Activated CD8-positive, alpha-beta memory T cell treated with anti-CD3 and anti-CD28 coated beads, Interleukin-2, amount 50 U/mL, for 4 hours (primary cell): ENCODE measurements at regions not wholly inside any gene's neighbourhood (a gene's known extent, or its start where the extent isn't known, plus 50 kb on each side); places are given as distances from the start of the nearest gene placed in this dataset.
"Not testable (repeated sequence)": the region's sequence is repeated elsewhere in the genome, so short reads cannot be mapped to it uniquely, and the experiment has no call there.

ENCODE experiments used
- DNase-seq: peaks from one replicate; pipeline ENCODE4 v3.0.0-alpha.2; 2020

- no peak for DNase-seq
These were observed 232.3 kb upstream of the ECI2 start for GRCh38 chr6:4367643-4368042.

DNA sequence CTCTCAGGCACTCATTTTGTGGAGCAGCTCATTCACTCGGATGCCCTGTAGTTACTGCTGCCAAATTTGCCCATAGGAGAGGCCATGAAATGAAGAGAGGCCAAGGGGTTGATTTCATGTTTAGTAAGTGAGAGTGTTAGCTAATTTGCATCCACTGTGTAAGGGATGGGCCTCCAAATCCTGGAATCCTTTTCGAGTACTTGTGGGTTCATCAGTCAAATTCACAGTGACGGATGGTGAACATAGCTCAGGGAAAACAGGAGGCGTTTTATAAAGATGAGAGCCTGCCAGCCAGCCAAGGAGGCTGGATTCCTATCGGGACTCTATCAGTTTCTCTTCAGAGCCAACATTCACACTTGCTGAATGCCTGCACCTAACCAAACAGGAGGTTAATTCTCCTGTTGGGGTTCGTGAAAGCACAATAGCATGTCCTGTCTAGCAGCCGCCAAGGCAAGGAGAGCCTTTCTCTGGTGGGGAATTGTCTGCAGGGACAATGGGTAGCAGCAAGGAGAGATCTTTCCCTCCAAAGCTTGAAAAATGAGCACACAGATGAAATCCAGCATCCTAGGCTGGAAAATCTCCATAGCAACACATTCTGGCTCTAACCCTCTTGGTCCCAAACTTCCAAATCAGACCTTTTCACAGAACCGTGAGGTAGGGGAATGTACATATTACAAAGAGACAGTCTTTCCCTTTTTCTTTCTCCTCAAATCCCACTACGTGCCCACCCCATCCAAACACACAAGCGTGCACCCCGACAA lies 231.4 kb upstream of the ECI2 start:
- no peak for DNase-seq

GRCh38 chr6:4365686-4366085 lies 230.3 kb upstream of the ECI2 start:
- no peak for DNase-seq

- DNase-seq, result no peak
These were observed 229.3 kb upstream of the ECI2 start for GRCh38 chr6:4364711-4365110.

DNA sequence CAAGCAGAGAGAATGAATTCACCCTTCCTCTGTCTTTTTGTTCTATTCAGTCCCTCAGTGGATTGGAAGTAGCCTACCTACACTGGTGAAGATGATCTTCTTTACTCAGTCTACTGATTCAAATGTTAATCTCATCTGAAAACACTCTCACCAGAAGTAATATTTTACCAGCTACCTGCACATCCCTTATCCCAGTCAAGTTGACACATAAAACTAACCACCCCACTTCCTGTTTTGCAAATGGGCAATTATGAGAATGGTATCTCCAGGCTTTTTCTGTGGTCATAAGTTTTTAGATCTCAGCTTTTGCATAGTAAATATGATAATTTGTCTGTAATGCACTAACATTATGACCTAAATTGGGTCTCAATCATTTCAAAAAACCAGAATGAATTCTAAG lies 228.8 kb upstream of the ECI2 start:
- no peak for DNase-seq

DNA sequence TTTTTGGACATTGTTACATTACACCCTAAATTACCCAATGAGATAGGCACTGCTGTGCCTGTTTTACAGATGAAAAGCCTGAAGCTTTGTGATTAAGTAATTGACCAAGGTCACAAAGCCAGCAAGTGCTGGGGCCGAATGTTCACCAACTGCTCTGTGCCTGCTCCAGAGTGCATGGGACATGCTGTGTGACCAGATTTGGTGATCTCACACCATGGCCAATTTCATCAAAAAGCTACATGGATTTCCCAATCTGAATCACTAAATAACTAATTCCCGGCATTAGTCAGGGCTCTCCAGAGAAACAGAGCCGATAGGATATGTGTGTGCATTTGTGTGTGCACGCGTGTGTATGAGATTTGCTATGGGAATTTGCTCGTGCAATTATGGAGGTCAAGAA lies 228.3 kb upstream of the ECI2 start:
- no peak for DNase-seq

GRCh38 chr6:4362326-4362725 lies 227.0 kb upstream of the ECI2 start:
- DNase-seq, result no peak

GRCh38 chr6:4360920-4361319 lies 225.5 kb upstream of the ECI2 start:
- DNase-seq, result no peak

GRCh38 chr6:4359108-4359730 lies 223.8 kb upstream of the ECI2 start:
- DNase-seq, result no peak

DNA sequence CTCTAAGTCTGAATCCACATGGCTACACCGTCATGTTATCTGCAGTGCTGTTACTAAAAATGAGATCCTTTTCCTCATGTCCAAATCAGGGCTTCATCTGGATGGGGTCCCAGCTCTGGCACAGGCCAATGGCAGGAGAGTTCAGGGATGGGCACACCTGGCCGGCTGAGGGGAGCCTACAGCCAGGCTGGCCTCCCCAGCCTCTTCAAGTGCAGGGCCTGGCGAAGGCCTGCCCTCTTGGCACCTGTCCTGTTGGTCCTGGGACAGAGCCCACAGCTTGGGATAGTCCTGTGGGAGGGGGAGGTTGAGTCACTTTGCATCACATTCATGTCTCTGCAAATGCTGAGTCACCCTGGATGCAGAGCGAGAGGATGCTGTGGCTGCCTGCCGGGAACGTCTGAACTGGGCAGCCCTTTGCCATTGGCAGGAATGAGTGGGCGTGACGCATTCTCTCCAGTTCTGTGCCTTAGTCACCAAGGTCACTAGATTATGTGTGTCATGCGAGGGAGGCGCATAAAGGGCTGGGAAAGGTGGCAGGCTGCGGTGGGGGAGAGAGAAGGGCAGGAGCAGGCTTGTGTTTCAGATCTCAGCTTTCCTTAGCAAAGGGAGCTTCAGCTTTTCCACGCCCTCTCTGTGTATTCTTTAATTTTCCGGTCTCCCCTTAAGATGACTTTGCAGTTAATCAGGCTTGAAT lies 223.2 kb upstream of the ECI2 start:
- no peak for DNase-seq

GRCh38 chr6:4357660-4358152 lies 222.3 kb upstream of the ECI2 start:
- DNase-seq, result not testable (repeated sequence)

DNA sequence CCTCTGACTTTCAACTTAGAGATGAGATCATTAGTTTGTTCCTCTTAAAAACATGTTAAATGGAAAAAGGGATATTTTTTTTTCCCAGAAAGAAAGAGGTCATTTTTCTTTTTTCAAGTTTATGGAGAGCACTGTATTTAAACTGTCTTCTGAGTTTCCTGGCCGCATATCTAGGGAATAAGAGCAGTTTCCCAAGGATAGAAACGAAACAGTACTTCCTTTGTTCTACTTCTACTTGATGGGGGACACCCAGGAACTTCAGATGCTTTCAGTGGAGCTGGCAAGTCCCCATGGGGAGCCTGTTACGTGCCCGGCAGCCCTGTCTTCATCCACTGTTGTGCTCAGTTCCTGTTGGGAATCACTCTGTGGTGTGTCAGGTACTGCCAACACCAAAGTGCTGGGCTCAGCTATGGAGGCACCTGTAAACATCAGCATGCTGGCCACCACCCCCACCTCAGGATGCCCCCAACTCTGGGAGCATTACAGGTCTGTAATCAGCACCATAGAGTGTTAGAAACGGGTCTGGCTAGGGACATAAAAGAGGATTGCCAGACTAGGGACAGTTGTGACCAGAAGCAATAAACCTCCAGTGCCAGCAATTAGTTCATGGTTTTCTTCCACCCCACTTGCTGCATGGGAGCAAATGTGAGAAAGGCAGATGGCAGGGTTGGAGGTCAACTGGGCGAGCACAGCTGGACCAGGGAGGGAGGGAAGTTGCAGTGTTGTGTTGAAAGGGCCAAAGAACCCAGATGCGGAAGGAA lies 221.7 kb upstream of the ECI2 start:
- DNase-seq, result no peak

DNA sequence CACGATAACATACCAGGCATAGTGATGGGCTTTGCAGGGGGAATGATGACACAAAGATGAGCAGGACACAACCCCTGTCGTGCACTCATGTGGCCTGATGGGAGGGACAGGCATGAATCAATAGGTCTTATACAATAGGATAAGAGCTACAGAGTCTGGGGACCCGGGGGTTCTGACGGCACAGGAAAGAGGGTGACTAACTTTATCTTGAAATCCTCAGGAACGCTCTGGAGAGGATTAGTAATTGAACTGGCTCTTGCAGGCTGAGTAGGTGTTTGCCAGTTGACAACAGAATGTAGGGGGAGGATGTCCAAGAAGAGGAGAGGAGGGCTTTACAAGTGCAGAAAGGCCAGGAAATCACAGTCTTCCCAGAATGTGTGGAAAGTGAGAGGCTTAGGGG lies 219.9 kb upstream of the ECI2 start:
- DNase-seq, result no peak

DNA sequence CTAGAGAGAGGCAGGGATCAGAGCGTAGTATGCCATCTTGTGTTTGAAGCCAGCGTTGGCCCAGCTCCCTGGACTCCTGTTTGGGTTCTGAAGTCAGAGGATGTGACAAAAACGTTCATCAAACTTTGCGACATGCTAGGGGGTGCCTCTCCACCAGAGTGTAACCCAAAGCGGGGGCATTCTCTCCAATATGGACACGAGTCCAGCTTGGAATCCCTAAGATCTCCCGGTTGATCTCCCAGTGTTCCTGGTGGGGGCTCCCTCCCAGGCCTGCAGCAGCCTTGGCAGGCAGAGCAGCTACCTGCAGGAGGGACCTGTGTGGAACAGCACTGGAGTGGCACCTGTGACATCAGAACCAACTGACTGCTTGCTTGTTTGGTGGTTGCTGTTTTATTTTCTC lies 218.8 kb upstream of the ECI2 start:
- no peak for DNase-seq

DNA sequence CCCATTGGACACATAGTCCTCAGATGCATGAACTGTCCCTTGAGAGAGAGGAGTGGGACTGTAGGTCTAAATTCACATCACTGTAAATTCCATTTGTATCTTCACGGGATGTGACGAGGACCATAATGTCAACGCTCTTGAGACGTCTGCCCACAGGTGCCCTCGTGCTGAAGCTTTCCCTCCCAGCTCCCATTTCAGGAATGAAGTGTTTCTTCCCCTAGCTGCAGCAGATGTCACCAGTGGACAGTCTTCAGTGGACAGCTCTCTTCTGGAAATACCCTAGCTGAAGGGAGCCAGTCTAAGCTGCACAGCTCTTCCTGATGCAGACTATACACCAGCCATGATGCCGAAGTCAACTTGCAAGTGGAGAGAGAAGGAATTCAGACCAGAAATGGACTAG lies 217.4 kb upstream of the ECI2 start:
- no peak for DNase-seq

GRCh38 chr6:4352322-4352669 lies 216.9 kb upstream of the ECI2 start:
- no peak for DNase-seq

DNA sequence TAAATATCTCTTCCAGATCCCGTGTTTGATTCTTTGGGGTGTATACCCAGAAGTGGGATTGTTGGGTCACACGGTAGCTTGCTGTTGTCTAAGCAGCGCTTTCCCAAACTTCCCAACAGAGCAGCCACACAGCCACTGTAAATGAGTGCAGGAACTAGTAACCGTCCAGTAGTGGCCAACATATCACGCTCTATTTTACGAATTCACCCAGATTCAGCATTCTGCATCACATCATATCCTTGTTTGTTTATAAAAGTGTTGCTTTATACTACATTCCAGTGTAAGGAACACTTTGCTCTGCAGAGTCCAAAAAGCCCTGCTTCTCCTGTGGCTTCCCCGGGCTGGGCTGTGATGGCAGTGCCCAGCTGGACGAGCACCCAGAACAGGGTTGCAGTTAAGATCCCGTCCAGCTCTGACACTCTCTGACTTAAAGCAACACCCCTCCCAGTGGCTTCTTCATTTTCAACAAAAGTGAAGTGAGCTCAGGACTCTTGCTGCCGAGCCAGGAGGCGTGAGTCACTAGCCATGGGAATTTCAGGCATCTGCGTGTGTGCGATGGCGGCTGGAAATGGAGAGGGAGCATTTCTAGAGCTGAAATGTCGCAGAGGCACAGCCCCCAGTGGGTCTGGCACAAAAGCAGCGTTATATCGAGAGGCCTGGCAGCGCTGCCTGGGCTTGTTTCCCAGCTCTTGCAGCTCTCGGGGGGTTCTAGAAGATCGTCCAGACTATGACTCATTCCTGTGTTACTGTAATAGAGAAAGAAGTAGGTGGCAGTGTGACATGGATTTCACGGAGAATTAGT lies 216.3 kb upstream of the ECI2 start:
- no peak for DNase-seq

DNA sequence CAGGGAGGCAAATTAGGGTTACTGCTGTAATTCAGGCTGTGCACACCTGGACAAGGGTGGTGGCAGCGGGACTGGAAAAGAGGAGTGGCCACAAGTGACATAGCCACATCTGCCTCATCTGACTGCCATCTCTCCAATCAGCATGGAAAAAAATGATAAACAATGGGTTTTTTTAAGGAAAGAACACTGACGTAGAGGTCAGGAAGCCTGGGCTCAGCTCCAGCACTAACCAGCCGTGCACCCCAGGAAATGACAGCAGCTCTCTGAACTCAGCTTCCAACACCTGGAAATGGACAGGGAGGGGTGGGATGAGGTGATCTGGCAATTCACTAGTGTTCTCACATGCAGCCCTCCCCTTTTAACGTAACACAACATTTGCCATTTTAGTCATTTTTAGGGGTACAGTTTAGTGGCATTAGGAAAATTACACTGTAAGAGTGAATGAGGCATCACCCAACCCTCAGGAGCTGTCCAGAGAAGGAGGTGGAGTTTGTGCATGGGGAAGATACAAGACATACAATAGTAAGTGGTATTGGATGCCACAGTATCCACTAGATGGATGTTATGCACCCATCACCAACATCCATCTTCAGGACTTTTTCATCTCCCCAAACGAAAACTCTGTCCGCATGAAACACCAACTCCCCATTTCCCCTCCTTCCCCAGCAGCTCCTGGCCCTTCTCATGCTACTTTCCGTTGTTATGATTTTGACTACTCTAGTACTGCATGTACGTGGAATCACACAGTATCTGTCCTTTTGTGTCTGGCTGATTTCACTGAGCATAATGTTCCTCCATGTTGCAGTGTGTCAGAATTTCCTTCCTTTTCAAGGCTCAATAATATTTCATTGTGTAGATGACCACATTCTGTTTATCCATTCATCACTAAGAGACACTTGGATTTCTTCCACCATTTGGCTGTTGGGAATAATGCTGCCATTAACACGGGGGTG lies 215.5 kb upstream of the ECI2 start:
- DNase-seq, result no peak

DNA sequence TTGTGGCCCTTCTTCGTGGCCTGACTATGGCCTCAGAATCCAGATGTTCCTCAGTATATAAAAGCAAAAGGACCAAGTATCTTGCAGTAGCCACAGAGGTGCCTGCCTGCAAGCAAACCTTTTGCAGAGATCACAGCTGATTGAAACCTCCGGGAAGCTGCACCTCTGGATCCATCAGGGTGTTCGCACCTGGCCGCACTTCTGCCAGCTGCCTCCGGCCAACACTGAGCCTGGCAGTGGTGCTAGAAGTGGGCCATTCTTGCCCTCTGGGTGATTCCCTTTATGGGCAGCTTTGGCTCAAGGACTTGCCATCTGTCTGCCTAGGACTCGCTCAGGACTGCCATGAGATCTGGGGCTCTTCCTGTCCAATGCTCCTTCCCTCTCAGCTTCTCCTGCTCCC lies 214.6 kb upstream of the ECI2 start:
- DNase-seq, result no peak

- no peak for DNase-seq
These were observed 213.9 kb upstream of the ECI2 start for GRCh38 chr6:4349323-4349722.

DNA sequence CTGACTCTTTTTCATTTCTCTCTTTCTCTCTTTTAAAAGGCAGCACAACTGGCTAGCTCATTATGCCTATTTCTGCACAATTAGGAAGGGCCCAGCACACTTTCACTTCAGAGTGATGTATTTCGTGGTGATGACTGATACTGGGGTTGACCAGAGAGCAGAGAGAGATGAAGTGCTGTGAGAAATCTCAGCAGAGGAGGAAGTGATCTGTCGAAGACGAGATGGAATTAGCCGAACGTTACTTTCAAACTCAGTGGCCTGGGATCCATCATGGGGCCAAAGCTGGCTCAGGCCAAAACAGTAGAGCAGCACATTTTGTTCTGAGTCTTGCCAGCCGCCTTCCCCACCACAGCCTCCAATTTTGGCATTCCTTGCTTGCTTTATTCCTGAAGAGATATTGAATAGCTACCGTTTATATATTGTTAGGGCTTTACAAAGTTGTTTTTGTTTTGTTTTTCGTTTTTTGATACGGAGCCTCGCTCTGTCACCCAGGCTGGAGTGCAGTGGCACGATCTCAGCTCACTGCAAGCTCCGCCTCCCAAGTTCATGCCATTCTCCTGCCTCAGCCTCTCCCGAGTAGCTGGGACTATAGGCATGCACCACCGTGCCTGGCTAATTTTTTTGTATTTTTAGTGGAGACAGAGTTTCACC lies 213.2 kb upstream of the ECI2 start:
- no peak for DNase-seq
